Smooth muscle cell (in vitro differentiated cells): ENCODE measurements at regions not wholly inside any gene's neighbourhood (a gene's known extent, or its start where the extent isn't known, plus 50 kb on each side); places are given as distances from the start of the nearest gene placed in this dataset.

Experiments used
- DNase-seq: peaks from one replicate; lab custom pipeline; 2025; ENCODE audit not compliant: unreplicated experiment; lab: John Stamatoyannopoulos, UW
- H2AFZ ChIP-seq: fragments of 200-600 bp; sonication (generic); 2 replicates; pipeline ENCODE4 v1.6.0; 2016; ENCODE audit warnings: antibody characterized with exemption, low read depth, mild to moderate bottlenecking
- H3F3A ChIP-seq: fragments of 200-600 bp; sonication (generic); 2 replicates; pipeline ENCODE4 v1.6.0; 2017; ENCODE audit warnings: antibody characterized with exemption, low read depth
- H3K27ac ChIP-seq: fragments of 200-600 bp; sonication (generic); 2 replicates; pipeline ENCODE4 v1.5.1; 2016; ENCODE audit warnings: low read depth, mild to moderate bottlenecking
- H3K27me3 ChIP-seq: fragments of 200-600 bp; sonication (generic); 2 replicates; pipeline ENCODE4 v1.6.1; 2016; ENCODE audit warnings: low read depth, mild to moderate bottlenecking
- H3K36me3 ChIP-seq: fragments of 200-600 bp; sonication (generic); 2 replicates; pipeline ENCODE4 v1.5.1; 2016; ENCODE audit warnings: low read depth
- H3K4me1 ChIP-seq: fragments of 200-600 bp; sonication (generic); 2 replicates; pipeline ENCODE4 v1.5.1; 2016; ENCODE audit warnings: low read depth
- H3K4me2 ChIP-seq: fragments of 200-600 bp; sonication (generic); 2 replicates; pipeline ENCODE4 v1.6.0; 2016; ENCODE audit warnings: mild to moderate bottlenecking
- H3K4me3 ChIP-seq: fragments of 200-600 bp; sonication (generic); 2 replicates; pipeline ENCODE4 v1.5.1; 2016; ENCODE audit warnings: mild to moderate bottlenecking
- H3K79me2 ChIP-seq: fragments of 200-600 bp; sonication (generic); 2 replicates; pipeline ENCODE4 v1.6.0; 2016; ENCODE audit warnings: low read depth, mild to moderate bottlenecking
- H3K9ac ChIP-seq: fragments of 200-600 bp; sonication (generic); 2 replicates; pipeline ENCODE4 v1.6.0; 2016; ENCODE audit warnings: low read depth
- H3K9me3 ChIP-seq: fragments of 200-600 bp; sonication (generic); replicated peaks from 2 replicates; pipeline ENCODE4 v1.5.1; 2016; ENCODE audit warnings: low read depth
- H4K20me1 ChIP-seq: fragments of 200-600 bp; sonication (generic); 2 replicates; pipeline ENCODE4 v1.6.0; 2016; ENCODE audit warnings: low read depth
- WGBS: methylation state at CpG from one replicate; pipeline ENCODE4 v1.1.7; 2016; ENCODE audit warnings: low lambda C conversion rate; 5-methylcytosine and 5-hydroxymethylcytosine counted together
- TF ChIP-seq, protein P1 (sequence below): fragments of 200-600 bp; sonication (generic); IDR thresholded peaks from 2 replicates; pipeline ENCODE4 v1.5.1; 2017; ENCODE audit warnings: borderline replicate concordance, mild to moderate bottlenecking, antibody characterized with exemption; ENCODE audit not compliant: insufficient read depth, poor library complexity, severe bottlenecking

DNA sequence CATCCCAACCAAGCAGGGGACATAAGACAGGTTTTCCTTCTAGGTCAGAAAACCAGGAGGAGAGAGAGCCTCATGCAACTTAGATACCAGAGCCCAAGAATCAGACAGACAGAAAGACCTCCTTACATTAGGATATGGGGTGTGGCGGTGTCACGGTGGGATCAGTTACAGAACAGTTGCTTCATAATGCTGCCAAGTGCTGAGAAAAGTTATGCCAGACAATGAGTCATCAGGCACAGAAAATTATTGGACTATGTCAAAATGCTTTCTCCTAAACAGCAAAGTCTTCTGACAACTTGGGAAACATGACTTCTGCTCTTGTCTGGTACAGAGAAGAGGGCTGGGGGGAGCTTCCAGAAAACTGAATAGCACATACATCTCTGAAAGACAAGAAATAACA, 1120.2 kb upstream of the TMPRSS15 start:
- Histone ChIP-seq H3K4me3 (no peak overlapping the region), H2AFZ (peak overlapping the region; percentile 4)
- WGBS = 47% methylated on average over 2 of the region's 2 CpGs

GRCh38 chr21:19529031-19529430, 1125.4 kb upstream of the TMPRSS15 start:
- no peak overlapping the region for H3K27ac ChIP-seq
- no peak overlapping the region for H3K9ac ChIP-seq
- H3K4me1 ChIP-seq = no peaks in the 10 kb centered on the region
- no peak for DNase-seq
- H3K27me3 ChIP-seq = no peaks in the 10 kb centered on the region
- no peak overlapping the region for H3K4me3 ChIP-seq
- no peaks in the 10 kb centered on the region for H3K79me2 ChIP-seq
- H3K4me2 ChIP-seq = no peak overlapping the region
- TF ChIP-seq, protein P1, sequence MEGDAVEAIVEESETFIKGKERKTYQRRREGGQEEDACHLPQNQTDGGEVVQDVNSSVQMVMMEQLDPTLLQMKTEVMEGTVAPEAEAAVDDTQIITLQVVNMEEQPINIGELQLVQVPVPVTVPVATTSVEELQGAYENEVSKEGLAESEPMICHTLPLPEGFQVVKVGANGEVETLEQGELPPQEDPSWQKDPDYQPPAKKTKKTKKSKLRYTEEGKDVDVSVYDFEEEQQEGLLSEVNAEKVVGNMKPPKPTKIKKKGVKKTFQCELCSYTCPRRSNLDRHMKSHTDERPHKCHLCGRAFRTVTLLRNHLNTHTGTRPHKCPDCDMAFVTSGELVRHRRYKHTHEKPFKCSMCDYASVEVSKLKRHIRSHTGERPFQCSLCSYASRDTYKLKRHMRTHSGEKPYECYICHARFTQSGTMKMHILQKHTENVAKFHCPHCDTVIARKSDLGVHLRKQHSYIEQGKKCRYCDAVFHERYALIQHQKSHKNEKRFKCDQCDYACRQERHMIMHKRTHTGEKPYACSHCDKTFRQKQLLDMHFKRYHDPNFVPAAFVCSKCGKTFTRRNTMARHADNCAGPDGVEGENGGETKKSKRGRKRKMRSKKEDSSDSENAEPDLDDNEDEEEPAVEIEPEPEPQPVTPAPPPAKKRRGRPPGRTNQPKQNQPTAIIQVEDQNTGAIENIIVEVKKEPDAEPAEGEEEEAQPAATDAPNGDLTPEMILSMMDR = no peak
- no peaks in the 10 kb centered on the region for H3K9me3 ChIP-seq
- 61% methylated on average over 1 of the region's 1 CpG for WGBS
- no peaks in the 10 kb centered on the region for H3F3A ChIP-seq
- no peaks in the 10 kb centered on the region for H4K20me1 ChIP-seq
- no peak overlapping the region for H2AFZ ChIP-seq
- no peaks in the 10 kb centered on the region for H3K36me3 ChIP-seq

More for the DNA sequence above, 1120.2 kb upstream of the TMPRSS15 start:
- no peaks in the 10 kb centered on the region for H4K20me1 ChIP-seq
- no peak for DNase-seq
- TF ChIP-seq, protein P1 = no peak
- H3K9me3 ChIP-seq = no peaks in the 10 kb centered on the region
- H3F3A ChIP-seq = no peaks in the 10 kb centered on the region
- no peaks in the 10 kb centered on the region for H3K36me3 ChIP-seq
- H3K4me2 ChIP-seq = no peak overlapping the region
- H3K27ac ChIP-seq = no peak overlapping the region
- no peak overlapping the region for H3K9ac ChIP-seq
- no peaks in the 10 kb centered on the region for H3K27me3 ChIP-seq
- H3K79me2 ChIP-seq = no peaks in the 10 kb centered on the region
- no peaks in the 10 kb centered on the region for H3K4me1 ChIP-seq

- Histone ChIP-seq H3K4me2 (no peak overlapping the region), H3K36me3 (no peaks in the 10 kb centered on the region), H3K9ac (no peak overlapping the region), H3K4me3 (no peak overlapping the region), H3K27me3 (no peaks in the 10 kb centered on the region), H3K9me3 (no peaks in the 10 kb centered on the region), H3K27ac (no peak overlapping the region), H3F3A (no peaks in the 10 kb centered on the region), H3K79me2 (no peaks in the 10 kb centered on the region), H4K20me1 (no peaks in the 10 kb centered on the region), H3K4me1 (no peaks in the 10 kb centered on the region), H2AFZ (no peak overlapping the region)
- TF ChIP-seq, protein P1 = no peak
- WGBS = 59% methylated on average over 3 of the region's 3 CpGs
- DNase-seq = no peak
These were observed 1131.8 kb upstream of the TMPRSS15 start for GRCh38 chr21:19535356-19535755.

DNA sequence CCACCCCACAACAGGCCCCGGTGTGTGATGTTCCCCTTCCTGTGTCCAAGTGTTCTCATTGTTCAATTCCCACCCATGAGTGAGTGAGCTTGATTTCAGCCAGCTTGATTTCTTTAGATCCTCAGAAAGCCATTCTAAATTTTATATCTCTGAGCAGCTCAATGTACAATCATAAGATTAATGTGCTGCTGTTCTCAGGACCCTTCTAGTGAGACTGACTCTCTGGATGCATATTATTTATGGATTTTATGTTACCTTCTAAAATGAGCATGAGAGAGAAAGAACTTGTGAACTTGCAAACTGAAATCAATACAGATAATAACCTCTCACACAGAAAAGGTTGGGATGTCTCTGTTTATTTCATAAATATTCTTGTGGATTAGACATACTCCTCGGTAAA, 1133.5 kb upstream of the TMPRSS15 start:
- Histone ChIP-seq H3K9ac (no peak overlapping the region), H3K4me1 (no peaks in the 10 kb centered on the region), H3K4me3 (no peak overlapping the region), H3F3A (no peaks in the 10 kb centered on the region), H3K27me3 (no peaks in the 10 kb centered on the region), H3K9me3 (no peaks in the 10 kb centered on the region), H4K20me1 (no peaks in the 10 kb centered on the region), H3K79me2 (no peaks in the 10 kb centered on the region), H3K36me3 (no peaks in the 10 kb centered on the region), H3K27ac (no peak overlapping the region), H2AFZ (no peak overlapping the region), H3K4me2 (no peak overlapping the region)
- DNase-seq = no peak
- TF ChIP-seq, protein P1 = no peak
- WGBS = 96% methylated on average over 2 of the region's 2 CpGs
